ENCODE measurements at regions not wholly inside any gene's neighbourhood (a gene's known extent, or its start where the extent isn't known, plus 50 kb on each side); places are given as distances from the start of the nearest gene placed in this dataset.

GRCh38 chr5:3957658-3958057 is 362.0 kb downstream of the IRX1 start:
- Histone ChIP-seq H3K27ac (no peak overlapping the region), H3K4me1 (no peaks in the 10 kb centered on the region), H3K4me3 (no peak overlapping the region), H3K9me3 (peaks cover 0 to 23% (median 7%) of the 10 kb centered on the region in 4 donors), H3K27me3 (no peaks in the 10 kb centered on the region), H3K36me3 (no peaks in the 10 kb centered on the region)
- intact Hi-C loops (cut with DNase I; ENCODE audit: low total_unique reads): no loop called here
- DNase-seq: no peak
- TF ChIP-seq CTCF (IDR thresholded peaks at IDR 0.05) (no peak), EP300 (IDR thresholded peaks at IDR 0.05) (no peak), POLR2AphosphoS5 (IDR thresholded peaks at IDR 0.05) (no peak), POLR2A (IDR thresholded peaks at IDR 0.05) (no peak)
- WGBS, 5 donors: 70 to 80% (median 73%) methylated on average over 7 of the region's 7 CpGs

DNA sequence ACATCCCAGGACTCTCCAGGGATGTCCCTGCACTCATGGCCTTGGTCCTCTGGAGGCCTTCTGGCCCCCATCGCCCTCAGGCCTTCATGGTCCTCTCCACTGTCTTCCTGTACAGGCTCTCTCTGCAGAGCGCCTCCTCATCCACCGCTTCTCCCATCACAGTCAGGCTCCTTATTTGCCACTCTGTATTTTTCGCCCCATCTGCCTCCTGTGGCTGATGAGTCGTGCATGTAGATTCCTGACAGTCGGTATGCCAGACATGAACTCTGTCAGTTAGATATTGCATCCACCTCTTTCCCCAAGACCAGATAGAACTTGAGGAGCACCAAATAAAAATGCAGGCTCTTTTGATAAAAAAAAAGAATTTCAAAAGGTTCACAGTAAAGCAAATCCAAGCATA is 362.8 kb downstream of the IRX1 start:
- Histone ChIP-seq H3K9me3 (peaks cover 0 to 23% (median 10%) of the 10 kb centered on the region in 4 donors), H3K4me3 (no peak overlapping the region), H3K36me3 (no peaks in the 10 kb centered on the region), H3K27ac (no peak overlapping the region), H3K27me3 (no peaks in the 10 kb centered on the region), H3K4me1 (no peaks in the 10 kb centered on the region)
- TF ChIP-seq POLR2AphosphoS5 (IDR thresholded peaks at IDR 0.05) (no peak), POLR2A (IDR thresholded peaks at IDR 0.05) (no peak), EP300 (IDR thresholded peaks at IDR 0.05) (no peak), CTCF (IDR thresholded peaks at IDR 0.05) (no peak)
- intact Hi-C loops (cut with DNase I; ENCODE audit: low total_unique reads): no loop called here
- DNase-seq: no peak
- 83 to 93% (median 92%) methylated on average over 6 of the region's 6 CpGs for WGBS, 5 donors

GRCh38 chr5:3962113-3962512 is 366.5 kb downstream of the IRX1 start:
- H3K27ac ChIP-seq: no peak overlapping the region
- 82 to 92% (median 89%) methylated on average over 18 to 19 of the region's 19 CpGs for WGBS, 5 donors

DNA sequence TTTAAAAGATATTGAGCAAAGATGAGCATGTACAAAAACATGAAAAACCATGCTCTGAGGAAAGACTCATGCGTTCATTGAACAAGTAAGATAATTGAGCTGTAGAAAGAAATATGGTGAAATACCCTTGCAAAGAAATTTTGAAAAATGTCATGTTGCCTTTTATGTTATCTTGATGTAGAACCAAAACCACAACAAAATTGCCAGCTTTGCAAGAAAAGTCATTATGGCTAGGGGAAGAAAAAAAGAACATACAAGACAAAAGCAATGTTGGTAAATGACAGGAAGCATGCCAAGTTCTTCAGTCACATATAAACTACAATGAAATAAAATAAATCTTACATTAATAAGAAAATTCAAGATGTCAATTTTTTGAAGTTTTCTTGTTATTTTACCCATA is 368.0 kb downstream of the IRX1 start:
- WGBS, 5 donors: 77 to 94% (median 88%) methylated on average over 1 of the region's 1 CpG
- intact Hi-C loops (cut with DNase I; ENCODE audit: low total_unique reads): no loop called here
- Histone ChIP-seq H3K27ac (no peak overlapping the region), H3K4me3 (no peak overlapping the region), H3K9me3 (peaks cover 0 to 47% (median 20%) of the 10 kb centered on the region in 4 donors), H3K36me3 (no peaks in the 10 kb centered on the region), H3K27me3 (no peaks in the 10 kb centered on the region), H3K4me1 (no peaks in the 10 kb centered on the region)
- TF ChIP-seq POLR2AphosphoS5 (IDR thresholded peaks at IDR 0.05) (no peak), EP300 (IDR thresholded peaks at IDR 0.05) (no peak), CTCF (IDR thresholded peaks at IDR 0.05) (no peak), POLR2A (IDR thresholded peaks at IDR 0.05) (no peak)
- DNase-seq: no peak

More at GRCh38 chr5:3962113-3962512, 366.5 kb downstream of the IRX1 start:
- intact Hi-C loops (cut with DNase I; ENCODE audit: low total_unique reads): no loop called here
- H3K4me1 ChIP-seq: no peaks in the 10 kb centered on the region
- H3K27me3 ChIP-seq: no peaks in the 10 kb centered on the region
- H3K36me3 ChIP-seq: no peaks in the 10 kb centered on the region
- H3K4me3 ChIP-seq: no peak overlapping the region
- TF ChIP-seq POLR2A (IDR thresholded peaks at IDR 0.05) (no peak), EP300 (IDR thresholded peaks at IDR 0.05) (no peak)
- H3K9me3 ChIP-seq: peaks cover 0 to 40% (median 11%) of the 10 kb centered on the region in 4 donors
- DNase-seq: no peak

DNA sequence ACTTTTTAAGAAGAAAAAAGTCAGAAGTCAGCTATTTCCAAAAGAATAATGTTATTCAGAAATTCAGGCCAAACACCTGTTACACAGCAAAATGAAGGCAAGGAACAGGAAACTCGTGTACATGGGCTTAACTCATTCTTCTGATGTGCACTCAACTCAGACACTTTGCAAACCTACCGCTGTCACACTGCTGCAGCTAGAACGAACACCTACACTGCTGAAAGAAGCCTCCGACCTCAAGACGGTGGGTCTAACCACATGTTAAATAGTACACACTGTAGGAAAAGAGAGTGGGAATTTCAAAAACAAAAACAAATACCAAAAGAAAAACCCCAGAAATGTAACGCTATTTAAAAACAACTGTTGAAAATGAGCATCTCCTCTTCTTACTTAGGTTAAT is 384.5 kb downstream of the IRX1 start:
- intact Hi-C loops (cut with DNase I; ENCODE audit: low total_unique reads): no loop called here
- Histone ChIP-seq H3K4me3 (no peak overlapping the region), H3K27ac (no peak overlapping the region), H3K9me3 (peaks cover 0 to 15% (median 10%) of the 10 kb centered on the region in 4 donors), H3K36me3 (no peaks in the 10 kb centered on the region), H3K4me1 (no peaks in the 10 kb centered on the region), H3K27me3 (no peaks in the 10 kb centered on the region)
- peak in 1 of 2 donors; percentile 9 for DNase-seq
- 52 to 66% (median 57%) methylated on average over 6 of the region's 6 CpGs for WGBS, 5 donors
- TF ChIP-seq POLR2A (IDR thresholded peaks at IDR 0.05) (no peak), POLR2AphosphoS5 (IDR thresholded peaks at IDR 0.05) (no peak), EP300 (IDR thresholded peaks at IDR 0.05) (no peak), CTCF (IDR thresholded peaks at IDR 0.05) (no peak)
